HCT116 (cell line): ENCODE measurements at regions not wholly inside any gene's neighbourhood (a gene's known extent, or its start where the extent isn't known, plus 50 kb on each side); places are given as distances from the start of the nearest gene placed in this dataset.

Experiments used
- ATAC-seq: fragments of 200-7000 bp; cut with Tn5 transposase; 2 replicates; pipeline ENCODE4 v1.9.1; 2020; ENCODE audit warnings: mild to moderate bottlenecking, moderate library complexity
- BruUV-seq: library from RNA; stranded (reverse); fragments of 400-500 nt; replicated peaks from 2 replicates; lab custom pipeline; 2021; lab: Mats Ljungman, UMichigan
- CTCF ChIA-PET: fragments of 300-600 bp; sonication (Branson Sonifier 250); formaldehyde crosslinking; loops from one replicate; lab custom pipeline; 2021; ENCODE audit warnings: antibody characterized with exemption; lab: Charles Lee
- POLR2A ChIA-PET: fragments of 300-600, 350-600 bp; sonication (Branson Sonifier 250); formaldehyde crosslinking; loops from one replicate; lab custom pipeline; 2021; ENCODE audit warnings: antibody characterized with exemption; lab: Charles Lee
- RAD21 ChIA-PET, 2 experiments: fragments of 300-600 bp; sonication (Branson Sonifier 250); formaldehyde crosslinking; loops; one replicate each; lab custom pipeline; 2023; ENCODE audit warnings: low total read pairs in 2 of 2; ENCODE audit not compliant: uncharacterized antibody in 2 of 2, unreplicated experiment in 2 of 2, low non-redundant PET in 1 of 2; lab: Charles Lee
- DNase-seq: peaks from one replicate; pipeline ENCODE4 v3.0.0-alpha.2; 2010; ENCODE audit warnings: low read depth, low spot score
- H2AFZ ChIP-seq: fragments of 200-600 bp; shearing (Covaris generic), sonication (generic); 2 replicates; pipeline ENCODE4 v1.6.1; 2017; ENCODE audit warnings: low read depth, mixed run types, mixed read lengths, antibody characterized with exemption, low read length; ENCODE audit not compliant: poor library complexity, severe bottlenecking
- H3K27ac ChIP-seq: 2 replicates; pipeline ENCODE4 v1.5.1; 2012; ENCODE audit warnings: low read depth, low read length
- H3K27me3 ChIP-seq: fragments of 200-600 bp; sonication (generic); 2 replicates; pipeline ENCODE4 v1.6.1; 2016; ENCODE audit warnings: mixed run types, low read length, mixed read lengths; ENCODE audit not compliant: insufficient read depth
- H3K36me3 ChIP-seq, 2 experiments: fragments of 200-500 bp in 1 of 2; fragments of 200-600 bp in 1 of 2; sonication (Bioruptor generic) in 1 of 2; sonication (generic) in 1 of 2; 2 replicates each; pipeline versions ENCODE4 v1.5.1 to v1.6.1; 2014 to 2016; ENCODE audit warnings: low read length in 2 of 2, inconsistent platforms in 1 of 2, mixed read lengths in 1 of 2, mixed run types in 1 of 2; ENCODE audit not compliant: insufficient read depth in 2 of 2, control insufficient read depth in 1 of 2
- H3K4me1 ChIP-seq, 2 experiments: fragments of 200-600 bp in 1 of 2; sonication (generic) in 1 of 2; 2 replicates each; pipeline versions ENCODE4 v1.5.1 to v1.6.1; 2012 to 2017; ENCODE audit warnings: low read length in 2 of 2, inconsistent platforms in 1 of 2, mild to moderate bottlenecking in 1 of 2, mixed read lengths in 1 of 2, mixed run types in 1 of 2, moderate library complexity in 1 of 2; ENCODE audit not compliant: insufficient read depth in 2 of 2, control insufficient read depth in 1 of 2
- H3K4me2 ChIP-seq: fragments of 200-600 bp; sonication (generic); 2 replicates; pipeline ENCODE4 v1.6.1; 2017; ENCODE audit warnings: mixed run types, low read length, mixed read lengths
- H3K4me3 ChIP-seq, 2 experiments: fragments of 200-600 bp in 1 of 2; sonication (generic) in 1 of 2; replicated peaks in 1 of 2; 2 replicates each; pipeline ENCODE4 v1.5.1; 2011 to 2016; ENCODE audit warnings: low read length in 2 of 2, control low read depth in 1 of 2, low read depth in 1 of 2, mild to moderate bottlenecking in 1 of 2, mixed read lengths in 1 of 2, mixed run types in 1 of 2
- H3K79me2 ChIP-seq: fragments of 200-600 bp; sonication (generic); 2 replicates; pipeline ENCODE4 v1.6.1; 2017; ENCODE audit warnings: mild to moderate bottlenecking, mixed run types, low read length, moderate library complexity, mixed read lengths; ENCODE audit not compliant: insufficient read depth
- H3K9ac ChIP-seq: fragments of 200-600 bp; sonication (generic); 2 replicates; pipeline ENCODE4 v1.6.1; 2016; ENCODE audit warnings: low read length, mixed read lengths
- H3K9me2 ChIP-seq: fragments of 200-600 bp; sonication (generic), shearing (Covaris generic); 2 replicates; pipeline ENCODE4 v1.6.1; 2017; ENCODE audit warnings: mixed run types, mild to moderate bottlenecking, moderate library complexity; ENCODE audit not compliant: insufficient read depth
- H3K9me3 ChIP-seq, 2 experiments: fragments of 200-500 bp in 1 of 2; fragments of 200-600 bp in 1 of 2; sonication (Bioruptor generic) in 1 of 2; sonication (generic) in 1 of 2; 2 replicates each; pipeline ENCODE4 v1.6.1; 2014 to 2017; ENCODE audit warnings: low read length in 2 of 2, mixed read lengths in 2 of 2, inconsistent platforms in 1 of 2, low read depth in 1 of 2, mild to moderate bottlenecking in 1 of 2, mixed run types in 1 of 2, moderate library complexity in 1 of 2; ENCODE audit not compliant: control insufficient read depth in 1 of 2, insufficient read depth in 1 of 2
- H4K20me1 ChIP-seq: fragments of 200-600 bp; sonication (generic), shearing (Covaris generic); 2 replicates; pipeline ENCODE4 v1.6.1; 2017; ENCODE audit warnings: mixed run types, mild to moderate bottlenecking, moderate library complexity; ENCODE audit not compliant: insufficient read depth
- CEBPB ChIP-seq: IDR thresholded peaks from 2 replicates; pipeline ENCODE4 v1.6.1; 2012; ENCODE audit warnings: low read depth
- CTCF ChIP-seq, 3 experiments: fragments of 200-600 bp in 1 of 3; sonication (generic) in 1 of 3; IDR thresholded peaks in 2 of 3; conservative IDR thresholded peaks in 1 of 3; 2 replicates each; pipeline ENCODE4 v1.5.1; 2012 to 2017; ENCODE audit warnings: low read depth in 2 of 3, low read length in 2 of 3, antibody characterized with exemption in 1 of 3, borderline replicate concordance in 1 of 3, control low read depth in 1 of 3, mild to moderate bottlenecking in 1 of 3, mixed read lengths in 1 of 3, mixed run types in 1 of 3, moderate library complexity in 1 of 3; ENCODE audit not compliant: insufficient read depth in 1 of 3
- EGR1 ChIP-seq: IDR thresholded peaks from 2 replicates; pipeline ENCODE4 v1.6.1; 2012; ENCODE audit warnings: low read depth
- ELF1 ChIP-seq: IDR thresholded peaks from 2 replicates; pipeline ENCODE4 v1.6.1; 2012; ENCODE audit warnings: low read depth, borderline replicate concordance
- JUND ChIP-seq: IDR thresholded peaks from 2 replicates; pipeline ENCODE4 v1.6.1; 2012
- MAX ChIP-seq: IDR thresholded peaks from 2 replicates; pipeline ENCODE4 v1.6.1; 2012
- POLR2AphosphoS5 ChIP-seq: IDR thresholded peaks from 2 replicates; pipeline ENCODE4 v1.6.1; 2011; ENCODE audit warnings: mild to moderate bottlenecking, low read depth, low read length, moderate library complexity
- RAD21 ChIP-seq: IDR thresholded peaks from 2 replicates; pipeline ENCODE4 v1.6.1; 2012; ENCODE audit warnings: low read depth, mild to moderate bottlenecking
- REST ChIP-seq: IDR thresholded peaks from 2 replicates; pipeline ENCODE4 v1.6.1; 2012; ENCODE audit warnings: low read depth
- SP1 ChIP-seq: IDR thresholded peaks from 2 replicates; pipeline ENCODE4 v1.6.1; 2012; ENCODE audit warnings: low read depth
- SRF ChIP-seq: IDR thresholded peaks from 2 replicates; pipeline ENCODE4 v1.6.1; 2012; ENCODE audit warnings: low read depth
- TCF7L2 ChIP-seq: IDR thresholded peaks from 2 replicates; pipeline ENCODE4 v1.7.0; 2011; ENCODE audit warnings: borderline replicate concordance, inconsistent platforms; ENCODE audit not compliant: insufficient read depth, insufficient read length; ENCODE audit errors: extremely low read depth
- YY1 ChIP-seq: IDR thresholded peaks from 2 replicates; pipeline ENCODE4 v1.6.1; 2011; ENCODE audit warnings: low read length, low read depth, moderate library complexity, mild to moderate bottlenecking; ENCODE audit not compliant: insufficient replicate concordance; ENCODE audit errors: extremely low read depth
- ZFX ChIP-seq: fragments of 450-650 bp; IDR thresholded peaks from 2 replicates; pipeline ENCODE4 v1.6.1; 2017
- ZNF274 ChIP-seq: fragments of 200-500 bp; sonication (Bioruptor generic); IDR thresholded peaks from 2 replicates; pipeline ENCODE4 v1.6.1; 2014; ENCODE audit warnings: mild to moderate bottlenecking, low read depth, low read length, inconsistent platforms
- intact Hi-C: fragments of 100-400 bp; cut with micrococcal nuclease; formaldehyde crosslinking; loops from 2 replicates; pipeline ENCODE4 v1.10.0; 2022

GRCh38 chr11:119991669-119992068, 146.2 kb downstream of the TRIM29 start:
- no peak overlapping the region for H2AFZ ChIP-seq
- no TSS peak for BruUV-seq
- H4K20me1 ChIP-seq: no peaks in the 10 kb centered on the region
- no peaks in the 10 kb centered on the region for H3K79me2 ChIP-seq
- no peak overlapping the region for H3K4me2 ChIP-seq
- no peaks in the 10 kb centered on the region for H3K4me1 ChIP-seq
- DNase-seq (no peak), ATAC-seq (no peak; the same call in 1 of the 2 replicates)
- no peaks in the 10 kb centered on the region for H3K36me3 ChIP-seq
- ChIA-PET POLR2A (no interaction called here), CTCF (interaction anchor here (1.5 kb wide), 1 partner anchor 117 kb away, joined by 5 read pairs; no protein-coding TSS in a partner anchor), RAD21 (no interaction called here)
- no peak for TF ChIP-seq ZNF274
- no peak for TF ChIP-seq CEBPB
- TF ChIP-seq SP1: no peak
- TF ChIP-seq ZFX: no peak
- TF ChIP-seq RAD21: no peak
- no peak for TF ChIP-seq REST
- no peak for TF ChIP-seq POLR2AphosphoS5
- no peak for TF ChIP-seq MAX
- no peak for TF ChIP-seq JUND
- TF ChIP-seq ELF1: no peak
- no peak for TF ChIP-seq SRF
- TF ChIP-seq YY1: no peak
- no peak for TF ChIP-seq TCF7L2
- no peak for TF ChIP-seq EGR1
- no peak for TF ChIP-seq CTCF (IDR thresholded peaks at IDR 0.05 in 2 of 3, conservative IDR thresholded peaks at IDR 0.05 in 1 of 3; ENCODE audit: borderline replicate concordance in 1 of 3, insufficient read depth in 1 of 3, low read depth in 2 of 3, low read length in 2 of 3)
- H3K9me2 ChIP-seq: no peaks in the 10 kb centered on the region
- intact Hi-C loops: no loop called here
- no peaks in the 10 kb centered on the region for H3K9me3 ChIP-seq
- H3K27me3 ChIP-seq: peaks cover 2% of the 10 kb centered on the region; the same call in 1 of the 2 replicates
- no peak overlapping the region for H3K27ac ChIP-seq
- H3K4me3 ChIP-seq: no peak overlapping the region
- no peak overlapping the region for H3K9ac ChIP-seq
